Neutrophil (primary cell): ENCODE measurements at regions not wholly inside any gene's neighbourhood (a gene's known extent, or its start where the extent isn't known, plus 50 kb on each side); places are given as distances from the start of the nearest gene placed in this dataset.

Source experiments
- H3K27ac ChIP-seq: fragments of 200-600 bp; sonication (generic); 2 replicates; pipeline ENCODE4 v1.5.1; 2016; ENCODE audit warnings: mild to moderate bottlenecking, moderate library complexity
- H3K27me3 ChIP-seq: fragments of 200-600 bp; sonication (generic); 2 replicates; pipeline ENCODE4 v1.6.0; 2016; ENCODE audit warnings: mild to moderate bottlenecking
- H3K36me3 ChIP-seq: fragments of 200-600 bp; sonication (generic); 2 replicates; pipeline ENCODE4 v1.5.1; 2017
- H3K4me1 ChIP-seq, 2 experiments: fragments of 200-600 bp in 1 of 2; sonication (generic) in 1 of 2; 1 replicate in 1 of 2; 2 replicates in 1 of 2; pipeline versions ENCODE4 v1.5.1 to v1.6.1; 2013 to 2016; ENCODE audit warnings: low read depth in 1 of 2, low read length in 1 of 2, mild to moderate bottlenecking in 1 of 2, moderate library complexity in 1 of 2; ENCODE audit not compliant: control insufficient read depth in 1 of 2, insufficient read depth in 1 of 2
- H3K4me3 ChIP-seq, 2 experiments: fragments of 200-600 bp in 1 of 2; sonication (generic) in 1 of 2; 1 replicate in 1 of 2; 2 replicates in 1 of 2; pipeline ENCODE4 v1.5.1; 2013 to 2016; ENCODE audit warnings: low read depth in 1 of 2, low read length in 1 of 2, mild to moderate bottlenecking in 1 of 2, moderate library complexity in 1 of 2
- H3K9me3 ChIP-seq: fragments of 200-600 bp; sonication (generic); 2 replicates; pipeline ENCODE4 v1.5.1; 2016
- CTCF ChIP-seq: fragments of 200-600 bp; sonication (generic); IDR thresholded peaks from 2 replicates; pipeline ENCODE4 v1.5.1; 2016; ENCODE audit warnings: antibody characterized with exemption

GRCh38 chr2:101574622-101575021 lies 99.7 kb upstream of the RFX8 start:
- H3K27ac ChIP-seq, result no peak overlapping the region
- no peaks in the 10 kb centered on the region for H3K9me3 ChIP-seq
- H3K4me1 ChIP-seq, result no peaks in the 10 kb centered on the region
- no peaks in the 10 kb centered on the region for H3K27me3 ChIP-seq
- H3K4me3 ChIP-seq, result no peak overlapping the region
- TF ChIP-seq CTCF, result no peak
- H3K36me3 ChIP-seq, result no peaks in the 10 kb centered on the region

GRCh38 chr2:101571951-101572350 lies 97.0 kb upstream of the RFX8 start:
- TF ChIP-seq CTCF, result no peak
- H3K27me3 ChIP-seq, result no peaks in the 10 kb centered on the region
- H3K4me1 ChIP-seq, result no peaks in the 10 kb centered on the region
- no peaks in the 10 kb centered on the region for H3K9me3 ChIP-seq
- no peak overlapping the region for H3K4me3 ChIP-seq
- H3K27ac ChIP-seq, result no peak overlapping the region
- H3K36me3 ChIP-seq, result no peaks in the 10 kb centered on the region

GRCh38 chr2:101569886-101570520 lies 95.1 kb upstream of the RFX8 start:
- no peaks in the 10 kb centered on the region for H3K36me3 ChIP-seq
- no peaks in the 10 kb centered on the region for H3K9me3 ChIP-seq
- no peak overlapping the region for H3K27ac ChIP-seq
- H3K27me3 ChIP-seq, result no peaks in the 10 kb centered on the region
- H3K4me3 ChIP-seq, result no peak overlapping the region
- H3K4me1 ChIP-seq, result no peaks in the 10 kb centered on the region
- no peak for TF ChIP-seq CTCF

- Histone ChIP-seq H3K36me3 (no peaks in the 10 kb centered on the region), H3K27me3 (no peaks in the 10 kb centered on the region), H3K9me3 (no peaks in the 10 kb centered on the region), H3K4me3 (no peak overlapping the region), H3K27ac (no peak overlapping the region), H3K4me1 (no peaks in the 10 kb centered on the region)
- no peak for TF ChIP-seq CTCF
These were observed 94.1 kb upstream of the RFX8 start for GRCh38 chr2:101568969-101569368.

GRCh38 chr2:101566632-101567228 lies 91.8 kb upstream of the RFX8 start:
- H3K27ac ChIP-seq, result no peak overlapping the region
- no peaks in the 10 kb centered on the region for H3K27me3 ChIP-seq
- H3K4me3 ChIP-seq, result no peak overlapping the region
- no peaks in the 10 kb centered on the region for H3K9me3 ChIP-seq
- no peaks in the 10 kb centered on the region for H3K36me3 ChIP-seq
- no peaks in the 10 kb centered on the region for H3K4me1 ChIP-seq
- no peak for TF ChIP-seq CTCF
